Upper lobe of left lung (tissue), 6 donors: ENCODE measurements at regions not wholly inside any gene's neighbourhood (a gene's known extent, or its start where the extent isn't known, plus 50 kb on each side); places are given as distances from the start of the nearest gene placed in this dataset.

Experiments
- ATAC-seq, 2 donors: fragments of 200-7000 bp; cut with Tn5 transposase; one replicate each; pipeline ENCODE4 v1.9.1; 2022; ENCODE audit warnings: mild to moderate bottlenecking in 2 of 2, moderate library complexity in 2 of 2; ENCODE audit not compliant: low FRiP score in 2 of 2
- DNase-seq, 2 donors: peaks; one replicate each; pipeline ENCODE4 v3.0.0-alpha.2; 2019 to 2020
- H3K27ac ChIP-seq, 4 donors: fragments of 200-600 bp; sonication (generic); one replicate each; pipeline ENCODE4 v1.5.1; 2016 to 2019
- H3K27me3 ChIP-seq, 4 donors: fragments of 200-600 bp; sonication (generic); one replicate each; pipeline ENCODE4 v1.5.1; 2017 to 2019
- H3K36me3 ChIP-seq, 4 donors: fragments of 200-600 bp; sonication (generic); one replicate each; pipeline ENCODE4 v1.5.1; 2016 to 2019
- H3K4me1 ChIP-seq, 4 donors: fragments of 200-600 bp; sonication (generic); one replicate each; pipeline ENCODE4 v1.5.1; 2018 to 2019
- H3K4me3 ChIP-seq, 4 donors: fragments of 200-600 bp; sonication (generic); one replicate each; pipeline ENCODE4 v1.5.1; 2017 to 2019; ENCODE audit warnings: mild to moderate bottlenecking in 2 of 4, moderate library complexity in 1 of 4
- H3K9me3 ChIP-seq, 4 donors: fragments of 200-600 bp; sonication (generic); one replicate each; pipeline ENCODE4 v1.5.1; 2018 to 2019
- CTCF ChIP-seq, 6 experiments: fragments of 450-650 bp in 4 of 6; fragments of 200-600 bp in 2 of 6; sonication (generic) in 2 of 6; IDR thresholded peaks; one replicate each; pipeline ENCODE4 v1.5.1; 2016 to 2019; ENCODE audit warnings: antibody characterized with exemption in 6 of 6
- EP300 ChIP-seq, 4 donors: sonication (generic); formaldehyde crosslinking; IDR thresholded peaks; one replicate each; pipeline ENCODE4 v1.5.1; 2017; ENCODE audit warnings: antibody characterized with exemption in 4 of 4, control low read depth in 2 of 4
- POLR2A ChIP-seq, 4 donors: fragments of 450-650 bp; IDR thresholded peaks; one replicate each; pipeline ENCODE4 v1.5.1; 2016 to 2017; ENCODE audit warnings: antibody characterized with exemption in 4 of 4, mild to moderate bottlenecking in 2 of 4
- POLR2AphosphoS5 ChIP-seq, 2 donors: sonication (generic); formaldehyde crosslinking; IDR thresholded peaks; one replicate each; pipeline ENCODE4 v1.5.1; 2017; ENCODE audit warnings: antibody characterized with exemption in 2 of 2
- WGBS, 2 donors: methylation state at CpG; one replicate each; pipeline ENCODE4 v1.1.5; 2017 to 2018; 5-methylcytosine and 5-hydroxymethylcytosine counted together
- donor health status: DM: no; HTN: no; CAD: no; lungs with moderate emphysema.
- donor health status: DM: no; HTN: yes; CAD: no; lungs with severe emphysema.

- 71 to 77% methylated on average over 2 of the region's 2 CpGs for WGBS, 2 donors
- ATAC-seq (no peak), DNase-seq (no peak)
- Histone ChIP-seq H3K4me1 (no peaks in the 10 kb centered on the region), H3K4me3 (no peak overlapping the region), H3K36me3 (no peaks in the 10 kb centered on the region), H3K27ac (no peak overlapping the region), H3K27me3 (no peaks in the 10 kb centered on the region), H3K9me3 (peaks cover 0 to 29% (median 1%) of the 10 kb centered on the region in 4 donors)
- TF ChIP-seq POLR2A (IDR thresholded peaks at IDR 0.05) = no peak
- no peak for TF ChIP-seq POLR2AphosphoS5 (IDR thresholded peaks at IDR 0.05)
- TF ChIP-seq EP300 (IDR thresholded peaks at IDR 0.05) = no peak
- TF ChIP-seq CTCF (IDR thresholded peaks at IDR 0.05) = no peak
Observed at GRCh38 chr7:57370739-57371098, 79.3 kb upstream of the ZNF716 start.

- H3K4me3 ChIP-seq = no peak overlapping the region
- no peak for ATAC-seq
Observed at GRCh38 chr7:57375783-57376182, 74.2 kb upstream of the ZNF716 start.

GRCh38 chr7:57381581-57381980 is 68.4 kb upstream of the ZNF716 start:
- TF ChIP-seq POLR2AphosphoS5 (IDR thresholded peaks at IDR 0.05) = no peak
- TF ChIP-seq EP300 (IDR thresholded peaks at IDR 0.05) = no peak
- no peak for TF ChIP-seq POLR2A (IDR thresholded peaks at IDR 0.05)
- no peak for TF ChIP-seq CTCF (IDR thresholded peaks at IDR 0.05)
- H3K9me3 ChIP-seq = peaks cover 0 to 15% (median 0%) of the 10 kb centered on the region in 4 donors
- no peaks in the 10 kb centered on the region for H3K4me1 ChIP-seq
- no peak overlapping the region for H3K4me3 ChIP-seq
- 86 to 100% methylated on average over 2 to 3 of the region's 3 CpGs for WGBS, 2 donors
- no peak for ATAC-seq
- H3K27ac ChIP-seq = no peak overlapping the region
- no peaks in the 10 kb centered on the region for H3K36me3 ChIP-seq
- H3K27me3 ChIP-seq = no peaks in the 10 kb centered on the region
- DNase-seq = no peak

More at GRCh38 chr7:57375783-57376182, 74.2 kb upstream of the ZNF716 start:
- H3K27ac ChIP-seq = no peak overlapping the region
- WGBS, 2 donors = 51 to 60% methylated on average over 2 of the region's 2 CpGs
- no peaks in the 10 kb centered on the region for H3K27me3 ChIP-seq
- no peaks in the 10 kb centered on the region for H3K4me1 ChIP-seq
- peaks cover 0 to 12% (median 1%) of the 10 kb centered on the region in 4 donors for H3K9me3 ChIP-seq
- DNase-seq = no peak
- TF ChIP-seq EP300 (IDR thresholded peaks at IDR 0.05) (no peak), POLR2A (IDR thresholded peaks at IDR 0.05) (no peak), CTCF (IDR thresholded peaks at IDR 0.05) (no peak), POLR2AphosphoS5 (IDR thresholded peaks at IDR 0.05) (no peak)
- H3K36me3 ChIP-seq = no peaks in the 10 kb centered on the region

- ATAC-seq = no peak
- no peak for DNase-seq
- H3K36me3 ChIP-seq = no peaks in the 10 kb centered on the region
- H3K4me1 ChIP-seq = no peaks in the 10 kb centered on the region
- WGBS, 2 donors = 87 to 88% methylated on average over 4 to 9 of the region's 9 CpGs
- H3K27ac ChIP-seq = no peak overlapping the region
- H3K9me3 ChIP-seq = peaks cover 0 to 23% (median 0%) of the 10 kb centered on the region in 4 donors
- TF ChIP-seq POLR2AphosphoS5 (IDR thresholded peaks at IDR 0.05) (no peak), POLR2A (IDR thresholded peaks at IDR 0.05) (no peak), CTCF (IDR thresholded peaks at IDR 0.05) (no peak), EP300 (IDR thresholded peaks at IDR 0.05) (no peak)
- H3K4me3 ChIP-seq = no peak overlapping the region
- no peaks in the 10 kb centered on the region for H3K27me3 ChIP-seq
Observed at GRCh38 chr7:57384380-57384779, 65.6 kb upstream of the ZNF716 start.

GRCh38 chr7:57385668-57386067 is 64.3 kb upstream of the ZNF716 start:
- no peak overlapping the region for H3K4me3 ChIP-seq
- WGBS, 2 donors = 72 to 77% methylated on average over 5 of the region's 5 CpGs
- ATAC-seq = no peak
- H3K27ac ChIP-seq = no peak overlapping the region
- peaks cover 0 to 29% (median 0%) of the 10 kb centered on the region in 4 donors for H3K9me3 ChIP-seq
- no peaks in the 10 kb centered on the region for H3K4me1 ChIP-seq
- TF ChIP-seq EP300 (IDR thresholded peaks at IDR 0.05) (no peak), CTCF (IDR thresholded peaks at IDR 0.05) (no peak), POLR2AphosphoS5 (IDR thresholded peaks at IDR 0.05) (no peak), POLR2A (IDR thresholded peaks at IDR 0.05) (no peak)
- H3K36me3 ChIP-seq = no peaks in the 10 kb centered on the region
- DNase-seq = no peak
- H3K27me3 ChIP-seq = no peaks in the 10 kb centered on the region
